GM12892 (cell line): ENCODE measurements at regions not wholly inside any gene's neighbourhood (a gene's known extent, or its start where the extent isn't known, plus 50 kb on each side); places are given as distances from the start of the nearest gene placed in this dataset.

ENCODE experiments used
- DNase-seq: peaks from one replicate; pipeline ENCODE4 v3.0.0; 2011; ENCODE audit not compliant: insufficient read length
- FAIRE-seq: peaks from 2 replicates; lab custom pipeline; 2011; peaks lifted over from hg19 to GRCh38; lab: Jason Lieb, UNC
- POLR2A ChIP-seq: IDR thresholded peaks from 2 replicates; pipeline ENCODE4 v1.6.1; 2011; ENCODE audit warnings: low read depth, low read length, control low read depth
- POLR2AphosphoS5 ChIP-seq: IDR thresholded peaks from 2 replicates; pipeline ENCODE4 v1.6.1; 2011; ENCODE audit warnings: low read depth, low read length, control low read depth
- TAF1 ChIP-seq: IDR thresholded peaks from 2 replicates; pipeline ENCODE4 v1.6.1; 2011; ENCODE audit warnings: low read depth, mild to moderate bottlenecking, control low read depth, low read length, borderline replicate concordance

DNA sequence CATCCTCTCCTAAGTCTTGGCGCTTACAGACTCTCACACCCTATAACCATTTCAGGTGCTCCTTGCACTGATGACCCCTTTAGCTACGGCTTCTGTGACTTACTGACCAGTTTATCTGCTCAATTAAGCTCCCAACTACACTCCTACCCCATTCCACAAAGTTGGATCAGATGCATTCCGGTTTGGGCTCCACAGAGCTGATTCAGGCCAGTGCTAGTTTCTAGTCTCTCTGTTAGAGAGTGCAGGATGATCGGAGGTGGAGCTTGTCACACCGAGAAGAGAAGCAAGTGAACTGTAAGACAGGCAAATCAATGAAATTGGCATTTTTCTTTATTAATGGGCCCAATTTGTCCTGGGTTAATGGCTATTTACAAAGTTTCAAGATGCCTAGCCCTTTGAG lies 436.8 kb upstream of the CADM1 start:
- FAIRE-seq = no peak
- no peak for TF ChIP-seq POLR2AphosphoS5
- no peak for TF ChIP-seq TAF1
- TF ChIP-seq POLR2A = no peak
- DNase-seq = no peak

DNA sequence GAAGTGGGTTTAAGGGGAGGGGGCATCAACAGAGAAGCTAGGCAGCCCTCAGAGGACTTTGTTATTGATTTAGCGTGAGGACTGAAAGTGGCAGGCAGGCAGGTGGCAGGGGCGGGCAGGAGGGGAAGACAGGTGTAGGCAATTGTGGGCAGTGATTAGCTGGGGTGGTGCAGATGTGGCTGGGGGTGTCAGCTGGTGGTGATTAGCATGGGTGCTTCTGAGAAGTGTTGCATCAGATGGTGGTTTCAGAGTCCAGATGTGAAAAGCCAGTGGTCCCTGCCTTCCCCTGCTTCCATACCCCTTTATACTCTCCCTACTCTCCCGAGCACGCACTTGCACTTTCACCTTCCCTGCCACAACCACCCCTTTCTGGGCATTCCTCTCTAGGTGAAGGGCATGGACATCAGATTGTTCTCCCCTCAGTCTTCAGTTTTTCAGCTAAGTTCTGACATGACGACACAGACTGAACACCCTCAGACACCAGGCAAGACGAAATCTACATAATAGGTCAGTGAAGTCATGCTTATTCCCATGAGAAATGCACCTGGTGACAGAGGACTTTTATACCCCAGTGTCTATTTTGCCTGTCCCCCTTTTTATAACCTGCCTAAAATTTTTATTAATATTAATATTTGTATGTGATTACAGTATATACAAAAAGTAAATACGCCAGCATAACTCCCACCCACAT lies 435.7 kb upstream of the CADM1 start:
- TF ChIP-seq POLR2A (no peak), POLR2AphosphoS5 (no peak), TAF1 (no peak)
- DNase-seq = no peak
- FAIRE-seq = peak; percentile 67

DNA sequence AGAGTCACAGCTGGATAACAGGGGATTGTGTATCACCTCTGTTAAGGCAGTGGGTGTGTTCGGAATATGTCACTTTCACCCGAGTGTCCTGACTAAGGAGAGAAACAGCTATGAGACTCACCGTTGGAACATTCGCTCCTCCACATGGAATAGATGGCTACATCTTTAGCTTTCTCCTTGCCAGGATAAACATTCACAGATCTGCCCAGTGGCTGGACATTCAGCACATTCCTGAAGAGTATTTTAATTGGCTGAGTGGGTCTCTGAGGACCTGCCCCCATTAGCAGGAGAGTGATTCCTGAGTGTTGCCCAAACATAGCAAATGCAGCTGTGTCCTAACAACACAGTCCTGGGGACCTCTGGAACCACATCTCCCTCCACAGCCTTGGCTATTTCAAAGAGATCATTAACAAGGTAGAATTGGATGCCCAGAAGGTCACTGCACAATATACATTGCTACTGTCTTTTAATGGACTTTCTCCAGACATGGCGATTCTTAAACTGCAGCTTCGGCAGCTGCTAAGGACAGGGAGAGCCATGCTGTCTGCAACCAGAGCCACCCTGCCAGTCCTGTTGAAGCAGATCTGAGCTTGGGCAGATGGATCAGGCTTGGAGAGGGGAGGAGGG lies 435.0 kb upstream of the CADM1 start:
- no peak for DNase-seq
- no peak for TF ChIP-seq POLR2AphosphoS5
- TF ChIP-seq POLR2A = no peak
- no peak for TF ChIP-seq TAF1
- peak; percentile 76 for FAIRE-seq

DNA sequence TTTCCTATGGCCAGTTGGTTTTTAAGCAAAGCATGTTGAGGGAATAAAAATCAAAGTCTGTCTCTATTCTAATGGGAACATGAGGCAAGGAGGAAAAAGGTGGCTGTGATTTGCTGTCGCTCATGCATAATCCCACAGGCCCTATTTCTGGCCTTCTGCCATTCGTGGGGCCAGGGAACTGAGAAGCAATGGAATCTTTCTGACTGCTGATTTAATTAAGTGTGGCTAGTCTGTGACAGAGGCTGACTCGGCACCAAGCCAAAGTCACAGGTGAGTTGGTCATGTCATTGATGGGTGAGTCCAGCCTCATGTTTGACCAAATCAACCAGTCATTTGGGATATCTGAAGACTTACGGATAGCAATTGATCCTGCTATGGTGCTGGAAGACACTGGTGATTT lies 429.3 kb upstream of the CADM1 start:
- TF ChIP-seq POLR2A (no peak), POLR2AphosphoS5 (no peak), TAF1 (no peak)
- DNase-seq = no peak
- no peak for FAIRE-seq

DNA sequence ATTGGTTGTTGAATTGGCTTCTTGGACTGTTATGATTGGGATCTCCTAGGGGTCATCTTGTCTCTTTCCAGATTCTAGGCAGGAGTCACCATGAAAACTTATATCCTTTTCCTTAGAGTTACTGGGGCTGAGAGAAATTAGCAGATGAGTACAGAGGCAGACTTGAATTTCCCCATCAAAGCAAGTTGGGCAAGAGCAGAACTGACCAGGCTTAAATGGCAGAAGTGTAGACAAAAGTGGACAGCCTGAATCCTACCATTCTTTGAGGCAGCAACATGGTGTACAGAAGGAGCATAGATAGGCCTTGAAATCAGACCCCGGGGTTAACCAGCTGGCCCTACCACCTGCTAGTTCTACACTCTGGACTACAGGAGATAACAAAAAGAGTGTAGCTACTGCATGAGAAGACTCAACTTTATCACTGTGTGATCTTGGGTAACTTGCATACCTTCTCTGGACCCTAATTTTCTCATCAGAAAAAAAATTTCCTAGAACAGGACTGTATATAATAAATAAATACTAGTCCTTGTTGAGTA lies 427.4 kb upstream of the CADM1 start:
- no peak; the same call in 1 of the 2 replicates for TF ChIP-seq POLR2AphosphoS5
- TF ChIP-seq TAF1 = 0 out of 2 replicates have a peak, but pooled peaks have one; percentile 1
- TF ChIP-seq POLR2A = no peak
- peak; percentile 50 for FAIRE-seq

DNA sequence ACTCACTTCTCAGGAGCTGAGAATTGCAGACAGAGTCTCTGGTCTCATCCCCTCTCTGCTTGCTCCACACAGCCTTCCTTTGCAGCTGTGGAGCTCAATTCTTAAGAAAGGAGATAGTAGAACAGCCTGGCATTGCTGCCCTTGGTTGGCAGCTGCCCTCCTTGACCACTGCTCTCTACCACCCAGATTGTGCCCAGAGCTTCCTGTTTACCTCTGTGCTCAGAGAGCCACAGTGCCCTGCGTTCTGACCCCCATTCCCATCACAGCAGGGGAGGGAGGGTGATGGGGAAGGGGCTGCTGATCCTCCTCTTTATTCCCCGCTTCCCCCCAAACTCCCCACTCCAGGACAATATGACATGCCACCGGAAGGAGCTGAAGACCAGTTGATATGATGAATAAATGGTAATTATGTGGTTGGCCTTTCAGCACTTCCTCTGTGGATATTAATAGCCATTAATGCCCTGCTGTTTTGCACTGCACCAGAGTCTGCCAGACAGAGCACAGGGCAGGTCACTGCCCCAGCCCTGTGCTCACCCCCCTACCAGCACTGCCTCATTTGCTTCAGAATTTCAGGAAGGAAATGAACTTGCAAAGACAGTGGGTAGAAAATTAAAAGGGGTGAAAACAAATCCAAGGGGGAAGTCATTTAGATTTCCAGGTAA lies 426.8 kb upstream of the CADM1 start:
- TF ChIP-seq POLR2AphosphoS5 (no peak; the same call in 1 of the 2 replicates), POLR2A (no peak), TAF1 (0 out of 2 replicates have a peak, but pooled peaks have one; percentile 33)
- no peak for DNase-seq
- FAIRE-seq = no peak

More for the DNA sequence above, 427.4 kb upstream of the CADM1 start:
- DNase-seq = no peak

DNA sequence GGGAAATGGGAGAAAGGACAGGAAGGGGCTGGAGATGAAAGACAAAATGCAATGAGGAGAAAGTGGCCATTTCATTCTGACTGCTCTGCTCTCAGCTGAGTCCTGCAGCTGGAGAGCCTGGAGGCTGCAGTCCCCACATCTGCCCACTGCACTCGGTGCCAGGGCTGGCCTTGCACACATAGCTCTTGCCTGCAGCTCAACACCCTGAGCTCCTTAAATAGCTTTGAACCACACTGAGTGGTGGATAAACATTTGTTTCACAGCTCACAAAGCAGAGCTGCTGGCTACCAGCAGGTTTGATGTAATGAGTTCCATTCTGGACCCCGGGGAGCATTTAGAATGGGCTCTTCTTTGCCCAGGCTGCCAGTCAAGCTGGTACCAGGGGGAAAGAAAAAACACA lies 426.1 kb upstream of the CADM1 start:
- no peak for TF ChIP-seq POLR2A
- TF ChIP-seq POLR2AphosphoS5 = no peak
- no peak for TF ChIP-seq TAF1
- no peak for DNase-seq
- FAIRE-seq = no peak

DNA sequence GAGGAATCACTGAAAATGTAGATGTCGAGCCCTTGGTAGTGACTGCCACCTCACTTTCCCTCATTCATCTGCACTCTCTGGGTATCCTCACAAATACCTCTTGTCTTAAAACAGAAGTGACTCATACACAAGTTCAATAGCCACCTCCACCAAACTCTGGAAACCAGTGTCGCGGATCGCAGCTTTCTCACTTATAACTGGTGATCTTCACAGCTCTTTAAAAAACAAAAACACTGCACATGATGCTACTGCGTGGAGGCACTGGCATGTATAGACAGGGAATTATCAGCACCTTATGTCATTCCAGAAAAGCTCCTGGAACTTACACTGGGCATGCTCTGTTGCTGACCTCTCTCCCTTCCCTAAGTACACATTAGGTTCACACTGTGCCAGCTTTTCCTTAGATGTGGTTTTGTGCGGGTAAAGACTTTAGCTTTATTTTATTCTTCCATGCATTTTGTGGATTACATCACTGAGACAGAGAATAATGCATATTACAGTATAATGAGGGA lies 425.5 kb upstream of the CADM1 start:
- TF ChIP-seq POLR2AphosphoS5 = no peak
- TF ChIP-seq POLR2A = peak; percentile 27; the same call in 1 of the 2 replicates
- FAIRE-seq (peak; percentile 98), DNase-seq (no peak)

DNA sequence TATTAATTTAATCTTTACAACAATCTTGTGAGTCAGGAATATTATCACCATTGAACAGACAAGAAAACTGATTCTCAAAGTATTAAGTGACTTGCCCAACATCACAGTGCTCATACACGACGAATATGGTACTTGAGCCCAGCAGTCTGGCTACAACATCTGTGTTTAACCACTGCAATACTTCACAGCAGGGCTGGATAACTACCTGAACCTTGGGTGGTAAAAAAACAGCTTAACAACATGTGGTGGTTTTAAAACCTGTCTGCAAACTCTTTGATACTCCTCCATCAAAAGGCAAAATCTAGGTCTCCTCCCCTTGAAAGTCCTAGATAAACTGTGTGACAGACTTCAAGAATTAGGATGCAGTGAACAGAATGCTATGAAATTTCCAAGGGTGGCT lies 424.6 kb upstream of the CADM1 start:
- TF ChIP-seq POLR2AphosphoS5 = peak; percentile 35; the same call in 1 of the 2 replicates
- TF ChIP-seq POLR2A = no peak
- DNase-seq = no peak
- FAIRE-seq = no peak

DNA sequence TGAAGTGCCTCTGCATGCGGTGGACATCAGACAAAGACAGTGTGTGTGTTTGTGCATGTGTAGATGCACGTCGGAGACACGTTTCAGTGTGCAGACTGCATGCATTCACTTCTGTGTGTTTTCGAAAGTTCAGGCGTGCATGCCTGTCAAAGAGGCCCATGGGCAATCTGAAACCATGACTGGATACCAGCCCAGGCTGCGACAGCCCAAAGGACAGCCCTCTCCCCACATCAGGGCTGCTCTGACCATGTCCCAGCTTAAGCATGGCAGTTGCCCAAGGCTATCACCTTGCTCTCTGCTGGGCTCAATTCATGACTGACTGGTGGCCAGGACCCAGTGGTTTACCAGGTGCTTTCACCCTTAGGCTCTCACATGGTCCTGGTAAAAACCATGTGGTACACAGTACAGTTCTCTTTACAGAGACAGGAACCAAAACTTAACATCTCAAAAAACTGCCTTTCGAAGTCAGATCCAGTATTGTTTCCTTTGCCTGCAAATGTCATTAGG lies 423.7 kb upstream of the CADM1 start:
- DNase-seq = no peak
- TF ChIP-seq POLR2A (peak; percentile 19; the same call in 1 of the 2 replicates), TAF1 (no peak), POLR2AphosphoS5 (peak; percentile 72; the same call in 1 of the 2 replicates)
- peak; percentile 98 for FAIRE-seq

DNA sequence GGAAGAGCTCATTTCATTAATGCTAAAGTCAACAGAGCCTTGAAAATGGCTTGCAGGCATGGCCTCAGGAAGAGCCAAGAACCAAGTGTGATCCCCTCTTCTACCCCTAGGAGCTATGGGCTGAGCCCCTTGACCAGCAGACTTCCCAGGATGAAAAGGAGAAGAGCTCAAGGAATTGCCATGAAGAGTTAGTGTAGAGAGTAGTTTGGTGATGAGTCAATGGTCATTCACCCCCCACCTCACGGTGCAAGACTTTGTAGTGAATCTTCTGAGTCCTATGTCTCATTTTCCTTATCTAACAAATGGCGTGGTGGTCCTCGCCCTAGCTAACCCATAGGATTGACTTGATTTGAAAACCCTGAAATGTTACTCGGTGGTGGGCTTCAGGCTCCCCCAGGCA lies 422.4 kb upstream of the CADM1 start:
- peak; percentile 54; the same call in 1 of the 2 replicates for TF ChIP-seq POLR2AphosphoS5
- no peak for TF ChIP-seq TAF1
- no peak; the same call in 1 of the 2 replicates for TF ChIP-seq POLR2A
- DNase-seq (no peak), FAIRE-seq (no peak)

DNA sequence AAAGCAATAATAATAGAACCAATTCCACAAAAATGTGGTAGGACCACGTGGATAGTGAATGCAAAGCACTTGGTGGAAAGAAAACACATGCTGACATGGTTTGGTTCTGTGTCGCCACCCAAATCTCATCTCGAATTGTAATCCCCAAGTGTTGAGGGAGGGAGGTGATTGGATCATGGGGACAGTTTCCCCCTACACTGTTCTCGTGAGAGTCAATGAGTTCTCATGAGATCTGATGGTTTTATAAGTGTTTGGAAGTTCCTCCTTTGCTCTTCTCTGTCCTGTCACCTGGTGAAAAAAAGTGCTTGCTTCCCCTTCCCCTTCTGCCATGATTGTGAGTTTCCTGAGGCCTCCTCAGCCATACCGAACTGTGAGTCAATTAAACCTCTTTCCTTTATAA lies 421.9 kb upstream of the CADM1 start:
- TF ChIP-seq TAF1 (no peak), POLR2AphosphoS5 (no peak), POLR2A (no peak)
- FAIRE-seq (no peak), DNase-seq (no peak)
